GM13976 (cell line): ENCODE measurements at regions not wholly inside any gene's neighbourhood (a gene's known extent, or its start where the extent isn't known, plus 50 kb on each side); places are given as distances from the start of the nearest gene placed in this dataset.
"Not testable (repeated sequence)": the region's sequence is repeated elsewhere in the genome, so short reads cannot be mapped to it uniquely, and the experiment has no call there.

Experiments used
- DNase-seq: peaks from one replicate; pipeline ENCODE4 v3.0.0; 2012; ENCODE audit warnings: low spot score
- CTCF ChIP-seq: IDR thresholded peaks from 2 replicates; pipeline ENCODE4 v1.5.1; 2012; ENCODE audit warnings: borderline replicate concordance, mild to moderate bottlenecking; ENCODE audit not compliant: insufficient read depth; ENCODE audit errors: extremely low read depth, missing control alignments, control extremely low read depth
- in situ Hi-C: fragments of 300-500 bp; cut with MboI; formaldehyde crosslinking; loops from one replicate; pipeline ENCODE4 v1.12.0; 2022; ENCODE audit warnings: low sequenced_read_pairs, mixed read lengths, inconsistent platforms; ENCODE audit not compliant: unreplicated experiment

- in situ Hi-C loops, result no loop called here
- no peak for TF ChIP-seq CTCF
- DNase-seq, result no peak
Observed at GRCh38 chr12:88684170-88684569, 103.9 kb upstream of the KITLG start.

GRCh38 chr12:88683628-88684027 is 103.4 kb upstream of the KITLG start:
- TF ChIP-seq CTCF, result no peak
- no peak for DNase-seq
- in situ Hi-C loops, result no loop called here

- no peak for DNase-seq
- in situ Hi-C loops, result no loop called here
- no peak for TF ChIP-seq CTCF
Observed at GRCh38 chr12:88681271-88681670, 101.0 kb upstream of the KITLG start.

- in situ Hi-C loops, result no loop called here
- no peak for DNase-seq
- no peak for TF ChIP-seq CTCF
Observed at GRCh38 chr12:88677464-88677863, 97.2 kb upstream of the KITLG start.

- in situ Hi-C loops, result not testable (repeated sequence)
Observed at GRCh38 chr12:88667615-88668014, 87.3 kb upstream of the KITLG start.

GRCh38 chr12:88665071-88665470 is 84.8 kb upstream of the KITLG start:
- no peak for DNase-seq
- TF ChIP-seq CTCF, result no peak
- in situ Hi-C loops, result no loop called here

More at GRCh38 chr12:88667615-88668014, 87.3 kb upstream of the KITLG start:
- DNase-seq, result not testable (repeated sequence)

- no peak for TF ChIP-seq CTCF
- DNase-seq, result no peak
- in situ Hi-C loops, result no loop called here
Observed at GRCh38 chr12:88662961-88663360, 82.7 kb upstream of the KITLG start.
